ENCODE measurements at regions not wholly inside any gene's neighbourhood (a gene's known extent, or its start where the extent isn't known, plus 50 kb on each side); places are given as distances from the start of the nearest gene placed in this dataset.

GRCh38 chr3:72517336-72517735, 330.9 kb downstream of the SHQ1 start:
- H3K9me3 ChIP-seq (ENCODE audit: control insufficient read depth, insufficient read depth, low read depth, low read length) = no peaks in the 10 kb centered on the region
- H3K27ac ChIP-seq (ENCODE audit: low read length) = no peak overlapping the region
- ATAC-seq = no peak
- H3K36me3 ChIP-seq (ENCODE audit: control insufficient read depth, insufficient read depth, low read length) = no peaks in the 10 kb centered on the region
- no peak for TF ChIP-seq POLR2AphosphoS5 (IDR thresholded peaks at IDR 0.05; ENCODE audit: low read depth, low read length)
- TF ChIP-seq SIN3A (IDR thresholded peaks at IDR 0.05; ENCODE audit: borderline replicate concordance, insufficient read depth, low read depth, low read length) = no peak
- POLR2A ChIA-PET = no interaction called here
- CTCF ChIA-PET = no interaction called here
- H3K4me1 ChIP-seq (ENCODE audit: control insufficient read depth, insufficient read depth, low read length) = no peaks in the 10 kb centered on the region
- H3K27me3 ChIP-seq (ENCODE audit: control insufficient read depth, insufficient read depth, low read length) = no peaks in the 10 kb centered on the region
- intact Hi-C loops (cut with micrococcal nuclease; ENCODE audit: unreplicated experiment) (no loop called here), in situ Hi-C loops (cut with HindIII; ENCODE audit: low pct_unique_long_range_greater_than_20kb, low sequenced_read_pairs) (no loop called here)
- BruUV-seq (replicated peaks) = no TSS peak
- no peak overlapping the region for H3K4me3 ChIP-seq (ENCODE audit: low read depth in 2 of 2, low read length in 2 of 2)
- DNase-seq (ENCODE audit: low read depth, low spot score) = no peak

- no TSS peak for BruUV-seq (replicated peaks)
- in situ Hi-C loops (cut with HindIII; ENCODE audit: low pct_unique_long_range_greater_than_20kb, low sequenced_read_pairs) (no loop called here), intact Hi-C loops (cut with micrococcal nuclease; ENCODE audit: unreplicated experiment) (no loop called here)
- Histone ChIP-seq H3K4me3 (ENCODE audit: low read depth in 2 of 2, low read length in 2 of 2) (no peak overlapping the region), H3K36me3 (ENCODE audit: control insufficient read depth, insufficient read depth, low read length) (no peaks in the 10 kb centered on the region), H3K9me3 (ENCODE audit: control insufficient read depth, insufficient read depth, low read depth, low read length) (no peaks in the 10 kb centered on the region), H3K27me3 (ENCODE audit: control insufficient read depth, insufficient read depth, low read length) (no peaks in the 10 kb centered on the region), H3K4me1 (ENCODE audit: control insufficient read depth, insufficient read depth, low read length) (no peaks in the 10 kb centered on the region), H3K27ac (ENCODE audit: low read length) (no peak overlapping the region)
- ChIA-PET POLR2A (no interaction called here), CTCF (no interaction called here)
- no peak for TF ChIP-seq SIN3A (IDR thresholded peaks at IDR 0.05; ENCODE audit: borderline replicate concordance, insufficient read depth, low read depth, low read length)
- TF ChIP-seq, protein P1, sequence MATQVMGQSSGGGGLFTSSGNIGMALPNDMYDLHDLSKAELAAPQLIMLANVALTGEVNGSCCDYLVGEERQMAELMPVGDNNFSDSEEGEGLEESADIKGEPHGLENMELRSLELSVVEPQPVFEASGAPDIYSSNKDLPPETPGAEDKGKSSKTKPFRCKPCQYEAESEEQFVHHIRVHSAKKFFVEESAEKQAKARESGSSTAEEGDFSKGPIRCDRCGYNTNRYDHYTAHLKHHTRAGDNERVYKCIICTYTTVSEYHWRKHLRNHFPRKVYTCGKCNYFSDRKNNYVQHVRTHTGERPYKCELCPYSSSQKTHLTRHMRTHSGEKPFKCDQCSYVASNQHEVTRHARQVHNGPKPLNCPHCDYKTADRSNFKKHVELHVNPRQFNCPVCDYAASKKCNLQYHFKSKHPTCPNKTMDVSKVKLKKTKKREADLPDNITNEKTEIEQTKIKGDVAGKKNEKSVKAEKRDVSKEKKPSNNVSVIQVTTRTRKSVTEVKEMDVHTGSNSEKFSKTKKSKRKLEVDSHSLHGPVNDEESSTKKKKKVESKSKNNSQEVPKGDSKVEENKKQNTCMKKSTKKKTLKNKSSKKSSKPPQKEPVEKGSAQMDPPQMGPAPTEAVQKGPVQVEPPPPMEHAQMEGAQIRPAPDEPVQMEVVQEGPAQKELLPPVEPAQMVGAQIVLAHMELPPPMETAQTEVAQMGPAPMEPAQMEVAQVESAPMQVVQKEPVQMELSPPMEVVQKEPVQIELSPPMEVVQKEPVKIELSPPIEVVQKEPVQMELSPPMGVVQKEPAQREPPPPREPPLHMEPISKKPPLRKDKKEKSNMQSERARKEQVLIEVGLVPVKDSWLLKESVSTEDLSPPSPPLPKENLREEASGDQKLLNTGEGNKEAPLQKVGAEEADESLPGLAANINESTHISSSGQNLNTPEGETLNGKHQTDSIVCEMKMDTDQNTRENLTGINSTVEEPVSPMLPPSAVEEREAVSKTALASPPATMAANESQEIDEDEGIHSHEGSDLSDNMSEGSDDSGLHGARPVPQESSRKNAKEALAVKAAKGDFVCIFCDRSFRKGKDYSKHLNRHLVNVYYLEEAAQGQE (IDR thresholded peaks at IDR 0.05; ENCODE audit: insufficient read depth in 1 of 2, low read depth in 2 of 2, low read length in 1 of 2) = no peak
- TF ChIP-seq, protein P2, sequence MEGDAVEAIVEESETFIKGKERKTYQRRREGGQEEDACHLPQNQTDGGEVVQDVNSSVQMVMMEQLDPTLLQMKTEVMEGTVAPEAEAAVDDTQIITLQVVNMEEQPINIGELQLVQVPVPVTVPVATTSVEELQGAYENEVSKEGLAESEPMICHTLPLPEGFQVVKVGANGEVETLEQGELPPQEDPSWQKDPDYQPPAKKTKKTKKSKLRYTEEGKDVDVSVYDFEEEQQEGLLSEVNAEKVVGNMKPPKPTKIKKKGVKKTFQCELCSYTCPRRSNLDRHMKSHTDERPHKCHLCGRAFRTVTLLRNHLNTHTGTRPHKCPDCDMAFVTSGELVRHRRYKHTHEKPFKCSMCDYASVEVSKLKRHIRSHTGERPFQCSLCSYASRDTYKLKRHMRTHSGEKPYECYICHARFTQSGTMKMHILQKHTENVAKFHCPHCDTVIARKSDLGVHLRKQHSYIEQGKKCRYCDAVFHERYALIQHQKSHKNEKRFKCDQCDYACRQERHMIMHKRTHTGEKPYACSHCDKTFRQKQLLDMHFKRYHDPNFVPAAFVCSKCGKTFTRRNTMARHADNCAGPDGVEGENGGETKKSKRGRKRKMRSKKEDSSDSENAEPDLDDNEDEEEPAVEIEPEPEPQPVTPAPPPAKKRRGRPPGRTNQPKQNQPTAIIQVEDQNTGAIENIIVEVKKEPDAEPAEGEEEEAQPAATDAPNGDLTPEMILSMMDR (IDR thresholded peaks at IDR 0.05) = no peak
- no peak for TF ChIP-seq TCF7L2 (IDR thresholded peaks at IDR 0.05; ENCODE audit: low read depth, low read length)
- TF ChIP-seq POLR2AphosphoS5 (IDR thresholded peaks at IDR 0.05; ENCODE audit: low read depth, low read length) = no peak
- ATAC-seq = no peak
- no peak for DNase-seq (ENCODE audit: low read depth, low spot score)
Observed at GRCh38 chr3:72516361-72516760, 331.9 kb downstream of the SHQ1 start.

DNA sequence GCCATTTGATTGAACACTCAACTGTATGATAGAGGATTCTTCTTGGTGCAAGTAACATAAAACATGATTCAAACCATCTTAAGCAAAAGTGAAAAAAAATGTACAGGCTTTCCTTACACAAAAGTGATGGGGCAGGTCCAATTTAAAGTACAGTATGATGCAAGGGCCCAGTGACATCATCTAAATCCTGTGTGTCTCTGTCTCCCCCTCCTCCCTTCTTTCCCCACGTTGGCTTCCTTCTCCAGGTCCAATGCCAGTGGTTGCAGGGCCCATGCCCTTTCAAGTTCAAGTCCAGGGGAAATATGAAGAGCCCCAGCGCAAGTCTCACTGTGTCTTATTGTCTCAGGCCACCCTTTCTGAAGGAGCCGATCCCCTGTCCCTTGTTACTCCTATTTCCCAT, 332.3 kb downstream of the SHQ1 start:
- no TSS peak for BruUV-seq (replicated peaks)
- DNase-seq (ENCODE audit: low read depth, low spot score) (no peak), ATAC-seq (no peak)
- in situ Hi-C loops (cut with HindIII; ENCODE audit: low pct_unique_long_range_greater_than_20kb, low sequenced_read_pairs) = no loop called here
- intact Hi-C loops (cut with micrococcal nuclease; ENCODE audit: unreplicated experiment) = no loop called here
- Histone ChIP-seq H3K4me3 (ENCODE audit: low read depth in 2 of 2, low read length in 2 of 2) (no peak overlapping the region), H3K4me1 (ENCODE audit: control insufficient read depth, insufficient read depth, low read length) (no peaks in the 10 kb centered on the region), H3K9me3 (ENCODE audit: control insufficient read depth, insufficient read depth, low read depth, low read length) (no peaks in the 10 kb centered on the region), H3K36me3 (ENCODE audit: control insufficient read depth, insufficient read depth, low read length) (no peaks in the 10 kb centered on the region), H3K27ac (ENCODE audit: low read length) (no peak overlapping the region), H3K27me3 (ENCODE audit: control insufficient read depth, insufficient read depth, low read length) (no peaks in the 10 kb centered on the region)
- TF ChIP-seq, protein P1 (IDR thresholded peaks at IDR 0.05; ENCODE audit: insufficient read depth in 1 of 2, low read depth in 2 of 2, low read length in 1 of 2) = no peak
- TF ChIP-seq POLR2AphosphoS5 (IDR thresholded peaks at IDR 0.05; ENCODE audit: low read depth, low read length) (no peak), SIN3A (IDR thresholded peaks at IDR 0.05; ENCODE audit: borderline replicate concordance, insufficient read depth, low read depth, low read length) (no peak), TCF7L2 (IDR thresholded peaks at IDR 0.05; ENCODE audit: low read depth, low read length) (no peak)
- TF ChIP-seq, protein P2 (IDR thresholded peaks at IDR 0.05) = no peak
- CTCF ChIA-PET = no interaction called here
- POLR2A ChIA-PET = no interaction called here
